ES-I3 (cell line): ENCODE measurements at regions not wholly inside any gene's neighbourhood (a gene's known extent, or its start where the extent isn't known, plus 50 kb on each side); places are given as distances from the start of the nearest gene placed in this dataset.

Experiments
- H3K36me3 ChIP-seq: 2 replicates; pipeline ENCODE4 v1.6.1; 2013; ENCODE audit warnings: mild to moderate bottlenecking, low read length, control low read depth, moderate library complexity; ENCODE audit not compliant: insufficient read depth
- H3K4me1 ChIP-seq: 2 replicates; pipeline ENCODE4 v1.6.1; 2013; ENCODE audit warnings: mild to moderate bottlenecking, control low read depth, low read length; ENCODE audit not compliant: insufficient read depth
- H3K9ac ChIP-seq: 2 replicates; pipeline ENCODE4 v1.6.1; 2013; ENCODE audit warnings: low read depth, mild to moderate bottlenecking, low read length, moderate library complexity
- H3K9me3 ChIP-seq: 2 replicates; pipeline ENCODE4 v1.6.1; 2013; ENCODE audit warnings: mild to moderate bottlenecking, low read length, moderate library complexity; ENCODE audit not compliant: control insufficient read depth, insufficient read depth

DNA sequence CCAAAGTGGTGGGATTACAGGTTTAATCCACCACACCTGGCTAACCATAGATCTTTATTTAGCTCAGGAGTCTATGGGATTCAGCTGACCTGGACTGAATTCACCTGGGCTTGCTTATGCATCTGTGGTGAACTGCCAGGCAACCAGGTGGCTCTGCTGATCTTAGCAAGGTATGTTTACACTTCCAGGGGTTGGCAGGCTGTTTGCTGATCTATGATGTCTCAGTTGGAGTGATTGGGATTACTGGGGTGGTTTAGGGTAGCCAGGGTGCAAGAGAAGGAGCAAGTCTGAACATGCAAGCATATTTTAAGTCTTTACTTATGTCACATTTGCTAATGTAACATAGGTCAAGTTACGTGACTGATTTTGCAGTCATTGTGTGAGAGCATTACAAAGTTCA lies 63.6 kb upstream of the JAK2 start:
- Histone ChIP-seq H3K9me3 (peaks cover 11% of the 10 kb centered on the region), H3K4me1 (no peaks in the 10 kb centered on the region), H3K36me3 (no peaks in the 10 kb centered on the region), H3K9ac (no peak overlapping the region)

DNA sequence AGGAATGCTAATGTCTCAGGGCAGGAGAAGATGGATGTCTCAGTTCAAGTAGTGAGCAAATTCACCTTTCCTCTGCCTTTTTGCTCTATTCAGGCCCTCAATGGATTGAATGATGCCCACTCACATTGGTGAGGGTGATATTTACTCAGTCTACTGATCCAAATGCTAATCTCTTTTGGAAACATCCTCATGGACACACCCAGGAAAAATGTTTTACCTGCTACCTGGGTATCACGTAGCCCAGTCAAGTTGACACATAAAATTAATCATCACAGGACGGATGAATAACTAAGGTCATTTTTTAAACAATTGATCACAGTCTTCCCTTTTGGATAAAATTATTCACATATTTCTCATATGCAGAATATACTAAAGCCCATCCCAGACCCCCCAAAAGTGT lies 63.0 kb upstream of the JAK2 start:
- Histone ChIP-seq H3K36me3 (no peaks in the 10 kb centered on the region), H3K9ac (no peak overlapping the region), H3K4me1 (peaks cover 6% of the 10 kb centered on the region; the same call in 1 of the 2 replicates), H3K9me3 (peaks cover 11% of the 10 kb centered on the region)

- Histone ChIP-seq H3K9ac (no peak overlapping the region), H3K4me1 (peaks cover 11% of the 10 kb centered on the region; the same call in 1 of the 2 replicates), H3K9me3 (peaks cover 11% of the 10 kb centered on the region), H3K36me3 (no peaks in the 10 kb centered on the region)
Observed at GRCh38 chr9:4922730-4923129, 62.3 kb upstream of the JAK2 start.

DNA sequence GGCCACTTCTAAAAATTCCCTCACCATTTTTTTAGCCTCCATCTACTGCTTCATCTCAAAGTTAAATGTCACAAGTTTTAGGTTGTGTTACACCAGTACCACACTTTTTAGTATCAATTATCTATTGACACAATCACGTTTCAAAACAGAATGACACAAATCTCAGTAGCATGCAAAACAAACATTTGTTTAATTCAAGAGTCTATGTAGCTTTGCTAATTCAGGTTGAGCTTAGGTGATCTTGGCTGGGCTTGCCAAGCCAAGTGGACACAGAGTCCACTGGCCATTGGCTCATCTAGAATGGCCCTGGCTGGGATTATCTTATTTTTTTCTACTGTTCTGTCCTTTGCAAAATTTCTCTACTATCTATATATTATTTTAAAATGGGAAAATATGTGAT lies 61.9 kb upstream of the JAK2 start:
- Histone ChIP-seq H3K36me3 (no peaks in the 10 kb centered on the region), H3K9ac (no peak overlapping the region), H3K9me3 (peaks cover 11% of the 10 kb centered on the region), H3K4me1 (peaks cover 13% of the 10 kb centered on the region; the same call in 1 of the 2 replicates)

- peaks cover 13% of the 10 kb centered on the region; the same call in 1 of the 2 replicates for H3K4me1 ChIP-seq
- peaks cover 11% of the 10 kb centered on the region for H3K9me3 ChIP-seq
- H3K36me3 ChIP-seq, result no peaks in the 10 kb centered on the region
- no peak overlapping the region for H3K9ac ChIP-seq
Observed at GRCh38 chr9:4923580-4924544, 61.2 kb upstream of the JAK2 start.

DNA sequence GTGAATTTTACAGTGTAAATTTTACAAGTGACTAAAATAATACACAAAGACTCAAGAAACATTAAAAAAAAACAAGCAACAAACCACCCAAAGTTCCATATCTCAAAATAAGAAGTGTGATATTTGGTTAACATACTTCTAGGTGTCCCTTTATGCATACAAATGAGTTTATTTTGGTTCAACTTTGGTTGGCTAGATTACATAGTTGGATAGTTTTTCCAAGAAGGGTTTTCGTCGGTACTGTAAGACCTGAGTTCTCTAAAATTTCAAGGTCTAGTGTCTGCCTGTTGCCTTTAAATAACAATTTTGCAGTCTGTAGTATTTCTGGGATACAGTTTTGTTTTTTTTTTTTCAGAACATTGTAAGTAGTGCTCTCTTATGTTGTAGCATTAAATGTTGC lies 58.8 kb upstream of the JAK2 start:
- peaks cover 11% of the 10 kb centered on the region for H3K9me3 ChIP-seq
- peaks cover 13% of the 10 kb centered on the region; the same call in 1 of the 2 replicates for H3K4me1 ChIP-seq
- H3K9ac ChIP-seq, result no peak overlapping the region
- no peaks in the 10 kb centered on the region for H3K36me3 ChIP-seq

- Histone ChIP-seq H3K4me1 (peaks cover 13% of the 10 kb centered on the region; the same call in 1 of the 2 replicates), H3K9ac (peak overlapping the region; percentile 14; the same call in 1 of the 2 replicates), H3K9me3 (peaks cover 4% of the 10 kb centered on the region), H3K36me3 (no peaks in the 10 kb centered on the region)
Observed at GRCh38 chr9:4927043-4927471, 58.0 kb upstream of the JAK2 start.

- Histone ChIP-seq H3K4me1 (peaks cover 13% of the 10 kb centered on the region; the same call in 1 of the 2 replicates), H3K36me3 (no peaks in the 10 kb centered on the region), H3K9me3 (peaks cover 1% of the 10 kb centered on the region), H3K9ac (no peak overlapping the region)
Observed at GRCh38 chr9:4927701-4928100, 57.4 kb upstream of the JAK2 start.

DNA sequence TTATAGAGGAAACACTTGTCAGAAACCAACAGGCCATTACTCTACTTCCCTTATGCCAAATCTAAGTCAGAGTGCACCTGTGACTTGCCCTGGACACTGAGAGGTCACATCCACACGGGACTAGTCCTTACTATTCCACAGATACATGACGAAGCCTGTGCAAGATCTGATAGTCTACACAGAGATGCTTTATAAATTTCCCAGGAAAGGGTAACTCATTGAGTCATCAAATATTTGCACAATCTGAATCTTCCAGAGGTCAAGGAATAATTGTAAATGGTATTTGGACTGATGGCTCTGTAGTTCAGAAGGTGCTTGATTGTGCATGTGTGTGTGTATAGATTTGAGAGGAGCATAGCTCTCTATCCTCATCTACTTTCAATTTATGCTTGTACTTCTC lies 55.2 kb upstream of the JAK2 start:
- Histone ChIP-seq H3K9ac (no peak overlapping the region), H3K36me3 (no peaks in the 10 kb centered on the region), H3K4me1 (peaks cover 13% of the 10 kb centered on the region; the same call in 1 of the 2 replicates), H3K9me3 (no peaks in the 10 kb centered on the region)

DNA sequence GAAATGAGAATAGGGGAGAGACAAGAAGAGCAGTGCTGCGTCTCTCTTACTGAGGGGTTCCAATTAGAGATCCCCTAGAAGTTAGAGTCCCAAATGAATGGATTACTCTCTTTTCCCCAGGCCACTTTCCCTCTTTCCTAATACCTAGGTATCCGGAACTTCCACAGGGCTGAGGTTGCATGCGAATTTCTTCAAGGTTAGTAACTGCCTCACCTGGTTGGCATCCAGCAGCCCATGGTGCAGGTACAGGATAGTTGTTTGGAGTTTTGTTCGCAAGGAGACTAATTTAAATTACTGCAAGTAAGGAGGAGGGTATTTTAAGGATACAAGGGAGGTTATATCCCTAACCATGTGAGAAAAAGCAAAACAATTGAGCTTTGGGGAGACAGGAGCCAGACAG lies 52.4 kb upstream of the JAK2 start:
- no peak overlapping the region for H3K9ac ChIP-seq
- H3K4me1 ChIP-seq, result 0 out of 2 replicates have a peak, but pooled peaks cover 2% of the 10 kb centered on the region
- no peaks in the 10 kb centered on the region for H3K36me3 ChIP-seq
- H3K9me3 ChIP-seq, result no peaks in the 10 kb centered on the region

DNA sequence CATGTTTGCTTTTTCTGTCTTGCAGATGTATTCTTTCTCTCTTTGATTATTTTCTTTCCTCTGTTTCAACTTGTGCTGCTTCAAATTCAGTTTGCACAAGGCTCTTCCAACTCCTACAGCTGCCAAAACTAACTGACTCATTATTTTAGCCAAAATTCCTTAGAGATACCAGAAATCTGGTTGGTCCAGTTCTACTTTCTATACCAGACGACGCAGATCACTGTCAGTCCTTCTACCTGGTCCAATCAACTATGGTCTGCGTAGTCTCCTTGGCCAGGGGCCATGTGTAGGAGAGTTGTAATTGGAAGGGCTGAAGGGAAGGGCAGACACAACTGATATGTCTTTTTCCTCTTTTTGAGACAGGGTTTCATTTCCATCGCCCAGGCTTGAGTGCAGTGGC lies 51.9 kb upstream of the JAK2 start:
- Histone ChIP-seq H3K4me1 (no peaks in the 10 kb centered on the region), H3K9ac (no peak overlapping the region), H3K9me3 (no peaks in the 10 kb centered on the region), H3K36me3 (no peaks in the 10 kb centered on the region)

DNA sequence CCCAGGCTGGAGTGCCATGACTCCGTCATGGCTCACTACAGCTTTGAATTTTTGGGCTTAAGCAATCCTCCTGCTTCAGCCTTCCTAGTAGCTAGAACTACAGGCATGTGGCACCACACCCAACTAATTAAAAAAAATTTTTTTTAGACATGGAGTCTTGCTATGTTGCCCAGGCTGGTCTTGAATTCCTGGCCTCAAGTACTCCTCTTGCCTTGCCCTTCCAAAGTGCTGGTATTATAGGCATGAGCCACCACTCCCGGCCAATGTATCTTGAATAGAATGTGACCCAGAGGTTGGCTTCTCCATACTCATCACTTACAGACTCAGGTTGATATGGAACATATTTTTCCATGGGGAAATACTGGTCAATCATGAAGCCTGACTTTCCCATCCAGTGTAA lies 51.2 kb upstream of the JAK2 start:
- H3K9me3 ChIP-seq, result no peaks in the 10 kb centered on the region
- H3K36me3 ChIP-seq, result no peaks in the 10 kb centered on the region
- no peak overlapping the region for H3K9ac ChIP-seq
- no peaks in the 10 kb centered on the region for H3K4me1 ChIP-seq

GRCh38 chr9:4935001-4935672 lies 49.9 kb upstream of the JAK2 start:
- no peak overlapping the region for H3K9ac ChIP-seq
- H3K4me1 ChIP-seq, result no peaks in the 10 kb centered on the region
- no peaks in the 10 kb centered on the region for H3K9me3 ChIP-seq
- no peaks in the 10 kb centered on the region for H3K36me3 ChIP-seq
